Psoas muscle (tissue), 7 donors: ENCODE measurements at regions not wholly inside any gene's neighbourhood (a gene's known extent, or its start where the extent isn't known, plus 50 kb on each side); places are given as distances from the start of the nearest gene placed in this dataset.
A peak's percentile ranks its signal among the peaks of the same experiment; 100 is the strongest.

Experiments used
- ATAC-seq, 4 donors: fragments of 200-7000 bp; cut with Tn5 transposase; one replicate each; pipeline ENCODE4 v1.9.1; 2020; ENCODE audit warnings: moderate library complexity in 3 of 4, mild to moderate bottlenecking in 2 of 4
- DNase-seq, 2 donors: peaks; one replicate each; pipeline ENCODE4 v3.0.0-alpha.2; 2020
- H3K27ac ChIP-seq: fragments of 200-600 bp; one replicate; pipeline ENCODE4 v1.8.0; 2022
- H3K27me3 ChIP-seq, 3 donors: fragments of 200-600 bp in 1 of 3; one replicate each; pipeline versions ENCODE4 v1.6.1 to v1.8.0; 2013 to 2022; ENCODE audit warnings: low read length in 2 of 3, mild to moderate bottlenecking in 2 of 3, moderate library complexity in 1 of 3; ENCODE audit not compliant: insufficient read depth in 3 of 3
- H3K36me3 ChIP-seq, 2 donors: fragments of 200-600 bp in 1 of 2; one replicate each; pipeline versions ENCODE4 v1.6.1 to v1.8.0; 2013 to 2022; ENCODE audit warnings: low read depth in 1 of 2, mild to moderate bottlenecking in 1 of 2, moderate library complexity in 1 of 2; ENCODE audit not compliant: insufficient read depth in 1 of 2
- H3K4me1 ChIP-seq: fragments of 200-600 bp; one replicate; pipeline ENCODE4 v1.8.0; 2022
- H3K4me3 ChIP-seq: fragments of 200-600 bp; one replicate; pipeline ENCODE4 v1.8.0; 2022; ENCODE audit warnings: mild to moderate bottlenecking
- H3K9me3 ChIP-seq: fragments of 200-600 bp; one replicate; pipeline ENCODE4 v1.8.0; 2022
- CTCF ChIP-seq: fragments of 200-600 bp; IDR thresholded peaks from one replicate; pipeline ENCODE4 v1.8.0; 2022; ENCODE audit warnings: antibody characterized with exemption
- WGBS, 3 donors: extraction: QIAGEN DNeasy Blood & Tissue Kit; methylation state at CpG; one replicate each; pipeline versions ENCODE4 v1.1.6 to v1.1.7; 2013; 5-methylcytosine and 5-hydroxymethylcytosine counted together
- intact Hi-C, 2 donors: fragments of 100-400 bp; cut with DNase I; formaldehyde crosslinking; loops; one replicate each; pipeline versions ENCODE4 v1.11.0 to v1.14.2; 2022
- donor health status: healthy with polysubstance abuse.
- donor health status: DM: no; HTN: no; CAD: no; lungs with moderate emphysema.
- donor health status: Bipolar disorder and iron deficiency.
- donor health status: healthy.
- donor health status: DM: yes; HTN: yes; CAD: no.
- donor health status: DM: no; HTN: no; CAD: no.
- donor health status: DM: yes; HTN: yes; CAD: no.

- Histone ChIP-seq H3K4me1 (no peaks in the 10 kb centered on the region), H3K27me3 (no peaks in the 10 kb centered on the region), H3K4me3 (no peak overlapping the region), H3K9me3 (no peaks in the 10 kb centered on the region), H3K27ac (no peak overlapping the region), H3K36me3 (no peaks in the 10 kb centered on the region)
- WGBS, 3 donors: 82 to 85% (median 85%) methylated on average over 3 of the region's 3 CpGs
- TF ChIP-seq CTCF: no peak
- DNase-seq (no peak), ATAC-seq (no peak)
- intact Hi-C loops: no loop called here
These were observed 99.3 kb downstream of the SPTSSA start for GRCh38 chr14:34362641-34363251.

- peak in 3 of 4 donors; percentile 51 to 68 (median 61) for ATAC-seq
These were observed 100.5 kb downstream of the SPTSSA start for GRCh38 chr14:34361504-34362011.

GRCh38 chr14:34359420-34360117, 102.5 kb downstream of the SPTSSA start:
- TF ChIP-seq CTCF: no peak
- intact Hi-C loops: no loop called here
- no peaks in the 10 kb centered on the region for H3K36me3 ChIP-seq
- no peaks in the 10 kb centered on the region for H3K9me3 ChIP-seq
- 49 to 59% (median 53%) methylated on average over 6 of the region's 6 CpGs for WGBS, 3 donors
- no peak for DNase-seq
- H3K4me3 ChIP-seq: no peak overlapping the region
- no peak overlapping the region for H3K27ac ChIP-seq
- no peak for ATAC-seq
- no peaks in the 10 kb centered on the region for H3K27me3 ChIP-seq
- no peaks in the 10 kb centered on the region for H3K4me1 ChIP-seq

More at GRCh38 chr14:34361504-34362011, 100.5 kb downstream of the SPTSSA start:
- DNase-seq: no peak
- H3K36me3 ChIP-seq: no peaks in the 10 kb centered on the region
- no peak overlapping the region for H3K27ac ChIP-seq
- no peaks in the 10 kb centered on the region for H3K4me1 ChIP-seq
- TF ChIP-seq CTCF: no peak
- H3K4me3 ChIP-seq: no peak overlapping the region
- 56 to 85% (median 58%) methylated on average over 2 of the region's 2 CpGs for WGBS, 3 donors
- H3K27me3 ChIP-seq: no peaks in the 10 kb centered on the region
- no peaks in the 10 kb centered on the region for H3K9me3 ChIP-seq
- intact Hi-C loops: no loop called here

- intact Hi-C loops: no loop called here
- Histone ChIP-seq H3K4me1 (no peaks in the 10 kb centered on the region), H3K9me3 (no peaks in the 10 kb centered on the region), H3K4me3 (no peak overlapping the region), H3K36me3 (no peaks in the 10 kb centered on the region), H3K27ac (no peak overlapping the region), H3K27me3 (no peaks in the 10 kb centered on the region)
- DNase-seq: no peak
- ATAC-seq: peak in 1 of 4 donors; percentile 38
- TF ChIP-seq CTCF: no peak
- WGBS, 3 donors: 82 to 88% (median 86%) methylated on average over 4 of the region's 4 CpGs
These were observed 105.8 kb downstream of the SPTSSA start for GRCh38 chr14:34356264-34356654.
